HG02642 (cell line): ENCODE measurements at regions not wholly inside any gene's neighbourhood (a gene's known extent, or its start where the extent isn't known, plus 50 kb on each side); places are given as distances from the start of the nearest gene placed in this dataset.

Experiments used
- ATAC-seq: cut with Tn5 transposase; IDR thresholded peaks from one replicate; pipeline ENCODE4 v1.9.1; 2021; ENCODE audit warnings: mild to moderate bottlenecking; ENCODE audit not compliant: unreplicated experiment, poor library complexity

- no peak for ATAC-seq
These were observed 1555.4 kb upstream of the MIR17HG start for GRCh38 chr13:89791971-89792630.

- no peak for ATAC-seq
These were observed 1551.3 kb upstream of the MIR17HG start for GRCh38 chr13:89796196-89796595.

- ATAC-seq, result no peak
These were observed 1543.6 kb upstream of the MIR17HG start for GRCh38 chr13:89803839-89804238.

- no peak for ATAC-seq
These were observed 1540.9 kb upstream of the MIR17HG start for GRCh38 chr13:89806594-89806993.

GRCh38 chr13:89812856-89813255, 1534.6 kb upstream of the MIR17HG start:
- no peak for ATAC-seq

GRCh38 chr13:89816404-89816803, 1531.1 kb upstream of the MIR17HG start:
- no peak for ATAC-seq

GRCh38 chr13:89822467-89822866, 1525.0 kb upstream of the MIR17HG start:
- ATAC-seq, result no peak

- no peak for ATAC-seq
These were observed 1519.9 kb upstream of the MIR17HG start for GRCh38 chr13:89827552-89827951.

GRCh38 chr13:89828506-89828905, 1519.0 kb upstream of the MIR17HG start:
- no peak for ATAC-seq

GRCh38 chr13:89831157-89831556, 1516.3 kb upstream of the MIR17HG start:
- no peak for ATAC-seq

GRCh38 chr13:89832827-89833226, 1514.7 kb upstream of the MIR17HG start:
- no peak for ATAC-seq

GRCh38 chr13:89843621-89844020, 1503.9 kb upstream of the MIR17HG start:
- no peak for ATAC-seq

- no peak for ATAC-seq
These were observed 1501.6 kb upstream of the MIR17HG start for GRCh38 chr13:89845874-89846273.

- ATAC-seq, result no peak
These were observed 1500.4 kb upstream of the MIR17HG start for GRCh38 chr13:89846926-89847585.

- ATAC-seq, result no peak
These were observed 1494.9 kb upstream of the MIR17HG start for GRCh38 chr13:89852570-89852969.

- no peak for ATAC-seq
These were observed 1491.0 kb upstream of the MIR17HG start for GRCh38 chr13:89856512-89856911.

- no peak for ATAC-seq
These were observed 1490.0 kb upstream of the MIR17HG start for GRCh38 chr13:89857502-89857901.

- ATAC-seq, result no peak
These were observed 1485.3 kb upstream of the MIR17HG start for GRCh38 chr13:89862011-89862690.

- ATAC-seq, result no peak
These were observed 1484.8 kb upstream of the MIR17HG start for GRCh38 chr13:89862691-89863036.

GRCh38 chr13:89865164-89866064, 1482.1 kb upstream of the MIR17HG start:
- ATAC-seq, result no peak

- no peak for ATAC-seq
These were observed 1478.2 kb upstream of the MIR17HG start for GRCh38 chr13:89869312-89869711.
